Parathyroid adenoma (tissue), 2 donors: ENCODE measurements at regions not wholly inside any gene's neighbourhood (a gene's known extent, or its start where the extent isn't known, plus 50 kb on each side); places are given as distances from the start of the nearest gene placed in this dataset.

Experiments used
- H2AFZ ChIP-seq: fragments of 300-600 bp; sonication (generic); one replicate; pipeline ENCODE4 v1.7.0; 2017; ENCODE audit warnings: antibody characterized with exemption, mild to moderate bottlenecking
- H3K27ac ChIP-seq: fragments of 300-600 bp; sonication (generic); one replicate; pipeline ENCODE4 v1.7.0; 2017
- H3K27me3 ChIP-seq: fragments of 300-600 bp; sonication (generic); one replicate; pipeline ENCODE4 v1.7.0; 2017; ENCODE audit warnings: low read length; ENCODE audit not compliant: control insufficient read depth, insufficient read depth
- H3K36me3 ChIP-seq: fragments of 300-600 bp; sonication (generic); one replicate; pipeline ENCODE4 v1.7.0; 2017; ENCODE audit warnings: low read length; ENCODE audit not compliant: control insufficient read depth, insufficient read depth
- H3K4me1 ChIP-seq: fragments of 300-600 bp; sonication (generic); one replicate; pipeline ENCODE4 v1.7.0; 2017; ENCODE audit warnings: control low read depth
- H3K4me2 ChIP-seq: fragments of 300-600 bp; sonication (generic); one replicate; pipeline ENCODE4 v1.7.0; 2017; ENCODE audit warnings: low read length
- H3K4me3 ChIP-seq: fragments of 300-600 bp; sonication (generic); one replicate; pipeline ENCODE4 v1.7.0; 2017; ENCODE audit warnings: low read depth, low read length
- H3K79me2 ChIP-seq: fragments of 300-600 bp; sonication (generic); one replicate; pipeline ENCODE4 v1.7.0; 2017; ENCODE audit warnings: control low read depth
- H3K9ac ChIP-seq: fragments of 300-600 bp; sonication (generic); one replicate; pipeline ENCODE4 v1.7.0; 2017; ENCODE audit warnings: mild to moderate bottlenecking
- H3K9me3 ChIP-seq: fragments of 300-600 bp; sonication (generic); one replicate; pipeline ENCODE4 v1.7.0; 2017; ENCODE audit warnings: low read length; ENCODE audit not compliant: control insufficient read depth
- TF ChIP-seq, protein P1 (sequence below): fragments of 300-600 bp; sonication (generic); IDR thresholded peaks from one replicate; pipeline ENCODE4 v1.7.0; 2017; ENCODE audit warnings: antibody characterized with exemption, mild to moderate bottlenecking
- donor health status: primary hyperparathyroidism.

DNA sequence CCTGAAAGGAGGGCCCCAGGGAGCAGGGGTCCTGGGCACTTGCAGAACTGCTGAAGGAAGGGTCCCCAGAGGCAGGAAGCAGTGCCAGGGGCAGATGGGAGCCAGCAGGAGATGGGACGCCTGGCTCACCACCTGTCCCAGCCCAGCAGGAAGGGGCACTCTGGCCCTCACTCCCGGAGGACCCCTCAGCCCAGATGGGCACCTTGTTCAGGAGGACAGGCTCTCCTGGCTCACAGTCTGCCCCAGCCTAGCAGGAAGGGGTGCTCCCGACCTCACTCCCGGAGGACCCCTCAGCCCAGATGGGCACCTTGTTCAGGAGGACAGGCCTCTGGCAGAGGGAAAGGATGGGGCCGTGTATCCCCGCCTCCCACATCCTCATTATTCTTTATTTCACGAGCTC is 331.4 kb upstream of the SHH start:
- Histone ChIP-seq H2AFZ (no peak overlapping the region), H3K4me3 (no peak overlapping the region), H3K27me3 (no peaks in the 10 kb centered on the region), H3K4me1 (no peaks in the 10 kb centered on the region), H3K79me2 (no peaks in the 10 kb centered on the region), H3K36me3 (no peaks in the 10 kb centered on the region), H3K4me2 (no peak overlapping the region), H3K27ac (no peak overlapping the region), H3K9me3 (no peaks in the 10 kb centered on the region), H3K9ac (no peak overlapping the region)
- TF ChIP-seq, protein P1, sequence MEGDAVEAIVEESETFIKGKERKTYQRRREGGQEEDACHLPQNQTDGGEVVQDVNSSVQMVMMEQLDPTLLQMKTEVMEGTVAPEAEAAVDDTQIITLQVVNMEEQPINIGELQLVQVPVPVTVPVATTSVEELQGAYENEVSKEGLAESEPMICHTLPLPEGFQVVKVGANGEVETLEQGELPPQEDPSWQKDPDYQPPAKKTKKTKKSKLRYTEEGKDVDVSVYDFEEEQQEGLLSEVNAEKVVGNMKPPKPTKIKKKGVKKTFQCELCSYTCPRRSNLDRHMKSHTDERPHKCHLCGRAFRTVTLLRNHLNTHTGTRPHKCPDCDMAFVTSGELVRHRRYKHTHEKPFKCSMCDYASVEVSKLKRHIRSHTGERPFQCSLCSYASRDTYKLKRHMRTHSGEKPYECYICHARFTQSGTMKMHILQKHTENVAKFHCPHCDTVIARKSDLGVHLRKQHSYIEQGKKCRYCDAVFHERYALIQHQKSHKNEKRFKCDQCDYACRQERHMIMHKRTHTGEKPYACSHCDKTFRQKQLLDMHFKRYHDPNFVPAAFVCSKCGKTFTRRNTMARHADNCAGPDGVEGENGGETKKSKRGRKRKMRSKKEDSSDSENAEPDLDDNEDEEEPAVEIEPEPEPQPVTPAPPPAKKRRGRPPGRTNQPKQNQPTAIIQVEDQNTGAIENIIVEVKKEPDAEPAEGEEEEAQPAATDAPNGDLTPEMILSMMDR: no peak

DNA sequence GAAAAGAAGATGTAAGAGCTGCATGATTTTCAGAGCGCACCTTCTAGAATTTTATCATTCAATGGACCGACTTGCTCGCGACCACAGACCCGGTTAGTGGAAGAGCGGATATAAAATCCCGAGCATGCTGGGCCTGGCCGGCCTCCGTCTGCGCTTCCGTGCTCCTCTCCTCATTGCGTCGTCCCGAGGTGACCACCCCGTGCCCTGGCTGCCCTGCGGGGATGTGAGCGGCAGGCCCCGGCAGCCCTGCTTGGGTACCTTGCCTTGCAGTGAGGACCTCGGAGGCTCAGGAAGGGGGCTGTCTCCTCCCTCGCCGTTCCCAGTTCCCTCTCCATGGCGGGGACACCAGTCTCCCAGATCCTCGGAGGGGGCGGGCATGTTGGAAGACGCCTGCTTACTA is 330.9 kb upstream of the SHH start:
- H3K9ac ChIP-seq: no peak overlapping the region
- H3K79me2 ChIP-seq: no peaks in the 10 kb centered on the region
- H3K36me3 ChIP-seq: no peaks in the 10 kb centered on the region
- no peak overlapping the region for H3K4me3 ChIP-seq
- TF ChIP-seq, protein P1: no peak
- H2AFZ ChIP-seq: no peak overlapping the region
- H3K4me2 ChIP-seq: no peak overlapping the region
- no peak overlapping the region for H3K27ac ChIP-seq
- H3K27me3 ChIP-seq: no peaks in the 10 kb centered on the region
- H3K4me1 ChIP-seq: no peaks in the 10 kb centered on the region
- no peaks in the 10 kb centered on the region for H3K9me3 ChIP-seq

DNA sequence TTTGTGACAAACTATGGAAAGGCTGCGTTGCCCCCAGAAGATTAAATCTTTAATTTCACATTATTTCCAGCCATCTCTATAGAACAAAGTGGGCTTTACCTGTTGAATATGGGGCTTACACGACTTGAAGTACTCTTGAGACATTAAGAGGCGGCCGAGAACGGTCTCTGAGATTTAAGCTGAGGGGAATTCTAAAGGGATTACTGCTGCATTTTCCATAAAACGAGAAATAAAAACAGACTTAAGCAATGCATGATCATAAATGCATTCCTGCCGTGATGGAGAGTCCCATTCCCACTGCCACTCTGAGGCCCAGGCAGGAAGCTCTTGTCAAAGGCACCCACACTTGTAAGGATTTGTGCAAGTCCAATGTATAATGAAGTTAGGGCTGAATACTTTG is 329.7 kb upstream of the SHH start:
- Histone ChIP-seq H3K79me2 (no peaks in the 10 kb centered on the region), H3K36me3 (no peaks in the 10 kb centered on the region)
- TF ChIP-seq, protein P1: no peak

DNA sequence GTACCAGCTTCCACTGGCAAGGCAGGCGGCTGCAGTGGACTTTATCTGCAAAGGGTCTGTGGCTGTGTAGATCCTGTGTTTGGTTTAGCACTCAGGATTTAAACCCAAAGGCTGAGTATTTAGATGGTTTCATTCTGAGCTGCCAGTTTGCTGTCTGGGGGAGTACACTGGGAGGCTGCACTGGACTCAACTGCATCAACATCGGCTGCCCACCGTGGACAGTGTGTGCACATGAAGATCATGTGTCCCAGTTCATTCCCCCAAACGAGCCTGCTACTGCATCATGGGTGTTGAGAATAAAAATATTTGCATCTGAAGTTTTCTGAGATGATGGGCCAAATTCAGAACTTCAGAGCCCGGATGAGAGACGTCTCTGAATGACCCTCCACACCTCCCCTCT is 328.6 kb upstream of the SHH start:
- Histone ChIP-seq H3K79me2 (no peaks in the 10 kb centered on the region), H3K4me2 (no peak overlapping the region), H2AFZ (no peak overlapping the region), H3K4me1 (no peaks in the 10 kb centered on the region), H3K4me3 (no peak overlapping the region), H3K27ac (no peak overlapping the region), H3K27me3 (no peaks in the 10 kb centered on the region), H3K9ac (no peak overlapping the region), H3K9me3 (no peaks in the 10 kb centered on the region), H3K36me3 (no peaks in the 10 kb centered on the region)
- TF ChIP-seq, protein P1: no peak

More for the DNA sequence above, 329.7 kb upstream of the SHH start:
- Histone ChIP-seq H3K9me3 (no peaks in the 10 kb centered on the region), H3K27ac (no peak overlapping the region), H3K27me3 (no peaks in the 10 kb centered on the region), H2AFZ (no peak overlapping the region), H3K4me1 (no peaks in the 10 kb centered on the region), H3K4me2 (no peak overlapping the region), H3K4me3 (no peak overlapping the region), H3K9ac (no peak overlapping the region)

DNA sequence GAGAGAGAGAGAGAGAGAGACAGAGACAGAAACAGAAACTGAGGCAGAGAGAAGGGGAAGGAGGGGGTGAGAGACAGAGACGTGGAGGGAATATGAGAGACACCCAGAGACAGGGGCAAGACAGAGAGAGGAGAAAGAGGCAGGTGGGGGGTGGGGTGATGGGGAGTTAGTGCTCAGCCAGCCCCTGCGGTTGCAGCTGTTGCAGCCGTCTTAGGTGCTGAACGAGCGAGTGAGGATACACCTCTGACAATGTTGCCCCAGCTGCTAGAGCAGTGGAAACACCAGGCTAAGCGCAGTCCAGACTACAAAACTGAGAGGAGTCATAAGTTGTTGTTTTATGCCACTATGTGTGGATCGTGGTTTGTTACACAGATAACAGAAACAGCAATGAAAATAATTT is 328.2 kb upstream of the SHH start:
- TF ChIP-seq, protein P1: no peak
- no peak overlapping the region for H3K27ac ChIP-seq
- no peak overlapping the region for H3K4me2 ChIP-seq
- H3K9ac ChIP-seq: no peak overlapping the region
- no peak overlapping the region for H3K4me3 ChIP-seq
- no peaks in the 10 kb centered on the region for H3K9me3 ChIP-seq
- no peak overlapping the region for H2AFZ ChIP-seq
- no peaks in the 10 kb centered on the region for H3K36me3 ChIP-seq
- H3K4me1 ChIP-seq: no peaks in the 10 kb centered on the region
- H3K79me2 ChIP-seq: no peaks in the 10 kb centered on the region
- no peaks in the 10 kb centered on the region for H3K27me3 ChIP-seq
